Right atrium auricular region (tissue), 2 donors: ENCODE measurements at regions not wholly inside any gene's neighbourhood (a gene's known extent, or its start where the extent isn't known, plus 50 kb on each side); places are given as distances from the start of the nearest gene placed in this dataset.

ENCODE experiments used
- DNase-seq: peaks from one replicate; pipeline ENCODE4 v3.0.0-alpha.2; 2019; ENCODE audit warnings: low spot score
- H3K27ac ChIP-seq, 2 donors: fragments of 200-600 bp; sonication (generic); 1 replicate in 1 of 2; 2 replicates in 1 of 2; pipeline ENCODE4 v1.5.1; 2016 to 2019
- H3K27me3 ChIP-seq, 2 donors: fragments of 200-600 bp; sonication (generic); one replicate each; pipeline versions ENCODE4 v1.5.1 to v1.6.0; 2017 to 2019
- H3K36me3 ChIP-seq: fragments of 200-600 bp; sonication (generic); one replicate; pipeline ENCODE4 v1.5.1; 2016
- H3K4me1 ChIP-seq, 2 donors: fragments of 200-600 bp; sonication (generic); one replicate each; pipeline versions ENCODE4 v1.5.1 to v1.6.0; 2017 to 2019
- H3K4me3 ChIP-seq, 2 donors: fragments of 200-600 bp; sonication (generic); 1 replicate in 1 of 2; 2 replicates in 1 of 2; pipeline ENCODE4 v1.5.1; 2017 to 2019; ENCODE audit warnings: mild to moderate bottlenecking in 1 of 2, moderate library complexity in 1 of 2
- H3K9me3 ChIP-seq, 2 donors: fragments of 200-600 bp; sonication (generic); one replicate each; pipeline ENCODE4 v1.5.1; 2019
- CTCF ChIP-seq, 2 donors: fragments of 200-600 bp; sonication (generic); IDR thresholded peaks; one replicate each; pipeline ENCODE4 v1.5.1; 2019; ENCODE audit warnings: antibody characterized with exemption in 2 of 2

- H3K27me3 ChIP-seq: no peaks in the 10 kb centered on the region
- H3K9me3 ChIP-seq: no peaks in the 10 kb centered on the region
- no peak overlapping the region for H3K27ac ChIP-seq
- no peaks in the 10 kb centered on the region for H3K36me3 ChIP-seq
- TF ChIP-seq CTCF (IDR thresholded peaks at IDR 0.05): no peak
- peaks cover 0 to 4% of the 10 kb centered on the region in 2 donors for H3K4me1 ChIP-seq
- no peak for DNase-seq
- no peak overlapping the region for H3K4me3 ChIP-seq
These were observed 70.0 kb upstream of the CPM start for GRCh38 chr12:69002969-69003368.

DNA sequence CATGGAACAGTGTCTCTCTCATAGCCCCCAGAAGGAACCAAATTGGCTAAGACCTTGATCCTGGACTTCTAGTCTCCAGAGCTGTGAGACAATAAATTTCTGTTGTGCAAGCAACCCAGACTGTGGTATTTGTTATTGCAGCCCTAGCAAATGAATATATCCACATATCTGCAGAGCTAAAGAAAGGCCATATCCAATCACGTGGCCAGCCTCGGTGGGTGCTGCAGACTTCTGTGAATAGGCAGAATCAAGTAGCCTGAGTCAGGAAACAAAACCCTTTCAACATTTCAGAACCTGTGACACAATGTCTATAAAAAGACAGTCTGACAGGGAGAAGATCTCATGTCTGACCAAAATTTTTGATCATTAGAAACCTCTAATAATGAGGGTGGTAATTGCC lies 71.0 kb upstream of the CPM start:
- no peaks in the 10 kb centered on the region for H3K9me3 ChIP-seq

GRCh38 chr12:69007101-69007854 lies 74.3 kb upstream of the CPM start:
- no peak for DNase-seq
- TF ChIP-seq CTCF (IDR thresholded peaks at IDR 0.05): no peak
- Histone ChIP-seq H3K27me3 (no peaks in the 10 kb centered on the region), H3K9me3 (no peaks in the 10 kb centered on the region), H3K27ac (peak overlapping the region; percentile 24 to 40), H3K36me3 (no peaks in the 10 kb centered on the region), H3K4me1 (peaks cover 0 to 4% of the 10 kb centered on the region in 2 donors), H3K4me3 (no peak overlapping the region)

More for the DNA sequence above, 71.0 kb upstream of the CPM start:
- TF ChIP-seq CTCF (IDR thresholded peaks at IDR 0.05): no peak
- DNase-seq: no peak
- Histone ChIP-seq H3K36me3 (no peaks in the 10 kb centered on the region), H3K4me1 (peaks cover 0 to 4% of the 10 kb centered on the region in 2 donors), H3K4me3 (no peak overlapping the region), H3K27ac (no peak overlapping the region), H3K27me3 (no peaks in the 10 kb centered on the region)

DNA sequence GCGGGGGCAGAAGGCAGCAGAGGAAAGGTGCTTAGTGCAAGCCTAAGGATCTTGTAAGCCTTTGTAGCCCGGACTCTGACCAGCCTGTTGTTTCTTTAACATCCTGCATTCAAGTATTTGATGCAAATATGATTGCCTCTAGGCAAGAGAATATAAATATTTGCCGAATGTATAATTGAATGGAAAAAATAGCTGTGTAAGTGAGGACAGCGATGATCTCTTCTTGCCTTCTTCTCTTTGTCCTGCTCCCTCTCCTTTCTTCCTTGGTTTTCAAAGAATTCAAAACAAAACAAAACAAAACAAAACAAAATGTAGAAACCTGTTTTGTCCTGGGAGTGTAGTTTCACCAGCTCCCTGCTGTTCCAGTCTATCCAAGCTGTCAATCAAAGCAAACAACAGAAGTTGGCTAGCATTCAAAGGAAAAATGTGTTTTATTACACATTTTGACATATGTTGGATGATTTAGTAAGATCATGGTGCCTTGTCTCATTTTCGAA lies 74.9 kb upstream of the CPM start:
- no peak for DNase-seq
- Histone ChIP-seq H3K27ac (no peak overlapping the region), H3K4me3 (no peak overlapping the region), H3K9me3 (no peaks in the 10 kb centered on the region), H3K27me3 (no peaks in the 10 kb centered on the region), H3K4me1 (peaks cover 0 to 4% of the 10 kb centered on the region in 2 donors), H3K36me3 (no peaks in the 10 kb centered on the region)
- TF ChIP-seq CTCF (IDR thresholded peaks at IDR 0.05): no peak

GRCh38 chr12:69008520-69008919 lies 75.5 kb upstream of the CPM start:
- DNase-seq: no peak
- no peak for TF ChIP-seq CTCF (IDR thresholded peaks at IDR 0.05)
- Histone ChIP-seq H3K27me3 (no peaks in the 10 kb centered on the region), H3K27ac (no peak overlapping the region), H3K4me3 (no peak overlapping the region), H3K9me3 (no peaks in the 10 kb centered on the region), H3K36me3 (no peaks in the 10 kb centered on the region), H3K4me1 (peaks cover 0 to 4% of the 10 kb centered on the region in 2 donors)

- DNase-seq: no peak
- TF ChIP-seq CTCF (IDR thresholded peaks at IDR 0.05): no peak
- Histone ChIP-seq H3K36me3 (no peaks in the 10 kb centered on the region), H3K27ac (no peak overlapping the region), H3K4me1 (no peaks in the 10 kb centered on the region), H3K27me3 (no peaks in the 10 kb centered on the region), H3K4me3 (no peak overlapping the region), H3K9me3 (no peaks in the 10 kb centered on the region)
These were observed 81.1 kb upstream of the CPM start for GRCh38 chr12:69014047-69014446.
